ENCODE measurements at regions not wholly inside any gene's neighbourhood (a gene's known extent, or its start where the extent isn't known, plus 50 kb on each side); places are given as distances from the start of the nearest gene placed in this dataset.
A peak's percentile ranks its signal among the peaks of the same experiment; 100 is the strongest.

GRCh38 chr1:212558693-212559480 lies 49.7 kb upstream of the ATF3 start:
- peak; percentile 81 to 84 for DNase-seq (ENCODE audit: low read depth in 2 of 2)

Measured in fibroblast of skin of left biceps (primary cell).